ENCODE measurements at regions not wholly inside any gene's neighbourhood (a gene's known extent, or its start where the extent isn't known, plus 50 kb on each side); places are given as distances from the start of the nearest gene placed in this dataset.

DNA sequence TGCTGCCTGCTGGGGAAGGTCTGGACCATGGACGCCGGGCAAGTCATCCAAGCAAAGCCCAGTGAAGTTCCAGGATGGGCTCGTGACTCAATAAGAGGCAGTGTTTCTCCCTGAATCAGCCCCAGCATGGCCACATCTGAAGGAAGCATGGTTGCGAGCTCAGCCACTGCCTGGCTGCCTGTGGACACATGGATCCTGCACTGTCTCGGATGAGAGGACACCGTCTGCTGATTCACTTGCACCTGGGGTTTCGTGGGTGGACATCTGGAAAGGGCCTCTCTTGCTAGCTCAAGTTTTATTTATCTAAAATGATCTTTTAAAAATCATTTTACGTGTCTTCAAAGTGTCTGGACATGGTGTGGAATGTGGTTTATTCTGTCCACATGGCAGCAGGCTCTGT is 224.8 kb upstream of the FN1 start:
- TF ChIP-seq POLR2A (IDR thresholded peaks at IDR 0.05): no peak
- TF ChIP-seq, protein P1, sequence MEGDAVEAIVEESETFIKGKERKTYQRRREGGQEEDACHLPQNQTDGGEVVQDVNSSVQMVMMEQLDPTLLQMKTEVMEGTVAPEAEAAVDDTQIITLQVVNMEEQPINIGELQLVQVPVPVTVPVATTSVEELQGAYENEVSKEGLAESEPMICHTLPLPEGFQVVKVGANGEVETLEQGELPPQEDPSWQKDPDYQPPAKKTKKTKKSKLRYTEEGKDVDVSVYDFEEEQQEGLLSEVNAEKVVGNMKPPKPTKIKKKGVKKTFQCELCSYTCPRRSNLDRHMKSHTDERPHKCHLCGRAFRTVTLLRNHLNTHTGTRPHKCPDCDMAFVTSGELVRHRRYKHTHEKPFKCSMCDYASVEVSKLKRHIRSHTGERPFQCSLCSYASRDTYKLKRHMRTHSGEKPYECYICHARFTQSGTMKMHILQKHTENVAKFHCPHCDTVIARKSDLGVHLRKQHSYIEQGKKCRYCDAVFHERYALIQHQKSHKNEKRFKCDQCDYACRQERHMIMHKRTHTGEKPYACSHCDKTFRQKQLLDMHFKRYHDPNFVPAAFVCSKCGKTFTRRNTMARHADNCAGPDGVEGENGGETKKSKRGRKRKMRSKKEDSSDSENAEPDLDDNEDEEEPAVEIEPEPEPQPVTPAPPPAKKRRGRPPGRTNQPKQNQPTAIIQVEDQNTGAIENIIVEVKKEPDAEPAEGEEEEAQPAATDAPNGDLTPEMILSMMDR (IDR thresholded peaks at IDR 0.05): no peak
